Vagina (tissue), 2 donors: ENCODE measurements at regions not wholly inside any gene's neighbourhood (a gene's known extent, or its start where the extent isn't known, plus 50 kb on each side); places are given as distances from the start of the nearest gene placed in this dataset.

Experiments
- POLR2A ChIP-seq, 2 donors: fragments of 450-650 bp; IDR thresholded peaks; one replicate each; pipeline ENCODE4 v1.6.1; 2017; ENCODE audit warnings: antibody characterized with exemption in 2 of 2, mild to moderate bottlenecking in 2 of 2, moderate library complexity in 2 of 2
- POLR2AphosphoS5 ChIP-seq, 2 donors: sonication (generic); formaldehyde crosslinking; IDR thresholded peaks; one replicate each; pipeline ENCODE4 v1.9.0; 2017; ENCODE audit warnings: antibody characterized with exemption in 2 of 2, mild to moderate bottlenecking in 2 of 2, low read depth in 1 of 2; ENCODE audit not compliant: insufficient read depth in 1 of 2

DNA sequence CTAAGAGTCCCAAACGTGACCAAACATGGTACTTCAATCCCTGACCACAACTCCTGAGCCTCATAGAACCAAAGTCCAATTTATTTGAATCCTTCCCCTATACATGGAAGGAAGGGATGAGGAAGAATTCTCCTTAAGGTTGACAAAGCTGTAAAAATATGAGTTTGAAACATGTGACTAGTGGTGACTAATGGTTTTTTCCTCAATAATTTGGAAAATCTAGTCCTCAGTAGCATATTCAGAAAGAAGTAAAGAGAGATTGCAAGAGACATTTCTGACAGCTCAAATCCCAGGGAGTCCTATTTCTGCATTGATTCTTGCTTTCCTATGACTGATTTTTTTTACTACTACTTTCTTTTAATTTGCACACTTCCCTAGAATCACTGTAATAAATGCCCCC lies 443.7 kb downstream of the FRK start:
- TF ChIP-seq POLR2AphosphoS5 (IDR thresholded peaks at IDR 0.05; ENCODE audit: insufficient read depth in 1 of 2, low read depth in 1 of 2): no peak
- no peak for TF ChIP-seq POLR2A (IDR thresholded peaks at IDR 0.05)
